Suprapubic skin (tissue), 4 donors: ENCODE measurements at regions not wholly inside any gene's neighbourhood (a gene's known extent, or its start where the extent isn't known, plus 50 kb on each side); places are given as distances from the start of the nearest gene placed in this dataset.

ENCODE experiments used
- POLR2A ChIP-seq, 2 donors: fragments of 450-650 bp; IDR thresholded peaks; one replicate each; pipeline ENCODE4 v1.6.1; 2017; ENCODE audit warnings: antibody characterized with exemption in 2 of 2, mild to moderate bottlenecking in 2 of 2, moderate library complexity in 2 of 2
- POLR2AphosphoS5 ChIP-seq, 3 donors: sonication (generic); formaldehyde crosslinking; IDR thresholded peaks; one replicate each; pipeline ENCODE4 v1.6.1; 2017; ENCODE audit warnings: antibody characterized with exemption in 3 of 3

- TF ChIP-seq POLR2AphosphoS5 (IDR thresholded peaks at IDR 0.05): no peak
- TF ChIP-seq POLR2A (IDR thresholded peaks at IDR 0.05): no peak
Measured at GRCh38 chr6:62393608-62394007, 107.6 kb upstream of the KHDRBS2 start.
